Caco-2 (cell line): ENCODE measurements at regions not wholly inside any gene's neighbourhood (a gene's known extent, or its start where the extent isn't known, plus 50 kb on each side); places are given as distances from the start of the nearest gene placed in this dataset.

ENCODE experiments used
- BruUV-seq: library from RNA; stranded (reverse); fragments of 400-500 nt; replicated peaks from 2 replicates; lab custom pipeline; 2021; lab: Mats Ljungman, UMichigan
- CTCF ChIA-PET: fragments of 300-600 bp; sonication (Branson Sonifier 250); formaldehyde crosslinking; loops from one replicate; lab custom pipeline; 2022; ENCODE audit warnings: antibody characterized with exemption; lab: Charles Lee
- POLR2A ChIA-PET: fragments of 300-600 bp; sonication (Branson Sonifier 250); formaldehyde crosslinking; loops from one replicate; lab custom pipeline; 2022; ENCODE audit warnings: antibody characterized with exemption; lab: Charles Lee
- DNase-seq, 2 experiments: peaks; one replicate each; pipeline versions ENCODE4 v3.0.0 to v3.0.0-alpha.2; 2020 to 2022
- H3K27me3 ChIP-seq: replicated peaks from 2 replicates; pipeline ENCODE4 v1.6.0; 2011; ENCODE audit warnings: low read length; ENCODE audit not compliant: control insufficient read depth, insufficient read depth
- H3K36me3 ChIP-seq: 2 replicates; pipeline ENCODE4 v1.5.1; 2011; ENCODE audit warnings: low read length; ENCODE audit not compliant: control insufficient read depth, insufficient read depth
- H3K4me1 ChIP-seq: fragments of 250-450 bp; sonication (Bioruptor Pico); 2 replicates; pipeline ENCODE4 v1.5.1; 2020; ENCODE audit warnings: mild to moderate bottlenecking
- H3K4me3 ChIP-seq: 2 replicates; pipeline ENCODE4 v1.5.1; 2011; ENCODE audit warnings: low read depth, mild to moderate bottlenecking, control low read depth, low read length
- H3K9me3 ChIP-seq: fragments of 250-450 bp; sonication (Bioruptor Pico); 2 replicates; pipeline ENCODE4 v1.5.1; 2020; ENCODE audit warnings: mild to moderate bottlenecking, moderate library complexity
- H3K27ac Mint-ChIP-seq: one replicate; pipeline ENCODE4 v1.8.0; 2022; ENCODE audit warnings: mixed read lengths; ENCODE audit not compliant: unreplicated experiment
- H3K27me3 Mint-ChIP-seq: one replicate; pipeline ENCODE4 v1.8.0; 2022; ENCODE audit warnings: mixed read lengths; ENCODE audit not compliant: insufficient read depth, unreplicated experiment
- H3K36me3 Mint-ChIP-seq: one replicate; pipeline ENCODE4 v1.8.0; 2022; ENCODE audit warnings: mild to moderate bottlenecking, mixed read lengths; ENCODE audit not compliant: insufficient read depth, unreplicated experiment
- H3K4me1 Mint-ChIP-seq: one replicate; pipeline ENCODE4 v1.8.0; 2022; ENCODE audit warnings: low read depth, mixed read lengths; ENCODE audit not compliant: unreplicated experiment
- H3K4me3 Mint-ChIP-seq: one replicate; pipeline ENCODE4 v1.8.0; 2022; ENCODE audit warnings: mild to moderate bottlenecking, moderate library complexity, mixed read lengths; ENCODE audit not compliant: unreplicated experiment
- H3K9me3 Mint-ChIP-seq: one replicate; pipeline ENCODE4 v1.8.0; 2022; ENCODE audit warnings: mixed read lengths; ENCODE audit not compliant: unreplicated experiment
- CTCF ChIP-seq, 2 experiments: fragments of 200-600 bp in 1 of 2; IDR thresholded peaks; 1 replicate in 1 of 2; 2 replicates in 1 of 2; pipeline versions ENCODE4 v1.5.1 to v1.8.0; 2011 to 2022; ENCODE audit warnings: antibody characterized with exemption in 1 of 2, control low read depth in 1 of 2, inconsistent platforms in 1 of 2, low read depth in 1 of 2, low read length in 1 of 2, mild to moderate bottlenecking in 1 of 2, moderate library complexity in 1 of 2; ENCODE audit not compliant: insufficient read depth in 1 of 2, severe bottlenecking in 1 of 2, unreplicated experiment in 1 of 2
- intact Hi-C: fragments of 100-400 bp; cut with micrococcal nuclease; formaldehyde crosslinking; loops from one replicate; pipeline ENCODE4 v1.10.0; 2022; ENCODE audit not compliant: unreplicated experiment

GRCh38 chr3:144221761-144222160, 250.1 kb downstream of the DIPK2A start:
- intact Hi-C loops = no loop called here
- H3K36me3 ChIP-seq = no peaks in the 10 kb centered on the region
- ChIA-PET POLR2A (no interaction called here), CTCF (interaction anchor here (0.5 kb wide), 1 partner anchor 358 kb away, joined by 6 read pairs; no protein-coding TSS in a partner anchor)
- no peak for TF ChIP-seq CTCF (IDR thresholded peaks at IDR 0.05; ENCODE audit: insufficient read depth in 1 of 2, low read depth in 1 of 2, low read length in 1 of 2, severe bottlenecking in 1 of 2, unreplicated experiment in 1 of 2)
- Mint-ChIP-seq H3K36me3 (no peaks in the 10 kb centered on the region), H3K27me3 (no peaks in the 10 kb centered on the region), H3K4me1 (no peaks in the 10 kb centered on the region), H3K4me3 (no peak overlapping the region), H3K9me3 (peaks cover 9% of the 10 kb centered on the region), H3K27ac (no peak overlapping the region)
- BruUV-seq = no TSS peak
- H3K4me3 ChIP-seq = no peak overlapping the region
- no peaks in the 10 kb centered on the region for H3K4me1 ChIP-seq
- DNase-seq = no peak
- H3K27me3 ChIP-seq = no peaks in the 10 kb centered on the region
- no peaks in the 10 kb centered on the region for H3K9me3 ChIP-seq

DNA sequence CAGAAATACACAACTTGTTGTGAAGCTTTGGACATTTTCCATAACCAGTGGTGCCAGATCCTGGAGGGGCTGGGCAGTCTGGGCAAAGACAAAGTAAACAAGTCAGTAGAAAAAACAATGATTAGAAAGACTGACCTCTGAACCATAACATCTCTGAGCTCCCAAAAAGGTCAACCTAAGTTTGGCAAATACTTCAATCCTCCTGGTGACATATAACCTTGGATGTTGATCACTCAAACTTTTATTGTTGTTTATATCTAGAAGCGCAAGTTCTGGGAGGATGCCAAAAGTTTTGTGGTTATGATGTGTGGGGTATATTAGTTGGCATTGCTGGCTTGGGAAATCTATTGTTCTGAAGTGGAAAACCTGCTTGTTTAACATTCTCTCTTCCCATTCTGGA, 257.7 kb downstream of the DIPK2A start:
- H3K36me3 ChIP-seq = no peaks in the 10 kb centered on the region
- H3K27me3 ChIP-seq = no peaks in the 10 kb centered on the region
- no peak overlapping the region for H3K4me3 ChIP-seq
- Mint-ChIP-seq H3K27ac (no peak overlapping the region), H3K36me3 (no peaks in the 10 kb centered on the region), H3K9me3 (no peaks in the 10 kb centered on the region), H3K4me1 (no peaks in the 10 kb centered on the region), H3K27me3 (no peaks in the 10 kb centered on the region), H3K4me3 (no peak overlapping the region)
- no peak for TF ChIP-seq CTCF (IDR thresholded peaks at IDR 0.05; ENCODE audit: insufficient read depth in 1 of 2, low read depth in 1 of 2, low read length in 1 of 2, severe bottlenecking in 1 of 2, unreplicated experiment in 1 of 2)
- ChIA-PET CTCF (no interaction called here), POLR2A (no interaction called here)
- intact Hi-C loops = no loop called here
- peaks cover 5% of the 10 kb centered on the region; the same call in 1 of the 2 replicates for H3K4me1 ChIP-seq
- BruUV-seq = no TSS peak
- no peaks in the 10 kb centered on the region for H3K9me3 ChIP-seq
- no peak for DNase-seq

DNA sequence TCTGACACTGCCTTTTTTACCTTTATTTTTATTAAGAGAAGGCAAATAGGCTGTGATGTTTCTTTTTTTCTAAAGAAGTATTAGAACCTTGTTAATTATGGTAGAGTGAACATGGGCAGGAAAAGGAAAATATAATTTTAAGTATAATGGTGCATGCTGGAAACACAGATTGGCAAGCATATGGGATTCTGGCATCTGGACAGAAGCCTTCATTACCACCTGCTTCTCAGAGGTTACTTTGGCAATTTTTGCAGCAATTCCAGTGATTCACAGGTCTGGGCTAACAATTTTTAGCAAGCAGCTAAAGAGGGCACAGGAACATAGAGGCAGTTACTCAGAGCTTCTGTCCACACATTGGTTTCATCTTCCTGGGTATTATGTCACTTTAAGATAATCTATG, 258.3 kb downstream of the DIPK2A start:
- no peak for DNase-seq
- H3K4me3 Mint-ChIP-seq = no peak overlapping the region
- no peaks in the 10 kb centered on the region for H3K9me3 Mint-ChIP-seq
- ChIA-PET POLR2A (no interaction called here), CTCF (no interaction called here)
- H3K27ac Mint-ChIP-seq = no peak overlapping the region
- no peak overlapping the region for H3K4me3 ChIP-seq
- no peaks in the 10 kb centered on the region for H3K4me1 Mint-ChIP-seq
- H3K27me3 ChIP-seq = no peaks in the 10 kb centered on the region
- BruUV-seq = no TSS peak
- no peaks in the 10 kb centered on the region for H3K36me3 ChIP-seq
- no peaks in the 10 kb centered on the region; the same call in 1 of the 2 replicates for H3K9me3 ChIP-seq
- no peaks in the 10 kb centered on the region for H3K36me3 Mint-ChIP-seq
- peaks cover 5% of the 10 kb centered on the region; the same call in 1 of the 2 replicates for H3K4me1 ChIP-seq
- no peak for TF ChIP-seq CTCF (IDR thresholded peaks at IDR 0.05; ENCODE audit: insufficient read depth in 1 of 2, low read depth in 1 of 2, low read length in 1 of 2, severe bottlenecking in 1 of 2, unreplicated experiment in 1 of 2)
- no peaks in the 10 kb centered on the region for H3K27me3 Mint-ChIP-seq
- intact Hi-C loops = no loop called here
